ENCODE measurements at regions not wholly inside any gene's neighbourhood (a gene's known extent, or its start where the extent isn't known, plus 50 kb on each side); places are given as distances from the start of the nearest gene placed in this dataset.

DNA sequence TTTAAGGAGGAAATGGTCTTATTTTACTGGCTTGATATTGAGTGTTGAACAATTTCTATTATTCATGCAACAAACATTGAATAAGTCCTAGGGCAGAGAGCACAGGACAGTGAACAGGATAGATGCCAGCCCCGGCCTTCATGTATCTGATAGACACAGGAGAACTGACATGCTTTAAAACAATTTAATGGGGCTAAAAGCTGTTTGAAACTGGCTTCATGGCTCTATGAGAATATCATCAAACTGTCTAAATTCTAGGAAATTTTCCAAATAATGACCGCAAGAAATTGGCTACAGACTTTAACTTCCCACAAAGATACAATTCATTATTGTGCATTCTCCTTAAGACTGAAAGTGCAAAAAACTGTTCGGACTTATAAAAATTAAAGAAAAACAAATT, 69.0 kb downstream of the ID4 start:
- no peak for TF ChIP-seq ZFX (IDR thresholded peaks at IDR 0.05)
- TF ChIP-seq, protein P1, sequence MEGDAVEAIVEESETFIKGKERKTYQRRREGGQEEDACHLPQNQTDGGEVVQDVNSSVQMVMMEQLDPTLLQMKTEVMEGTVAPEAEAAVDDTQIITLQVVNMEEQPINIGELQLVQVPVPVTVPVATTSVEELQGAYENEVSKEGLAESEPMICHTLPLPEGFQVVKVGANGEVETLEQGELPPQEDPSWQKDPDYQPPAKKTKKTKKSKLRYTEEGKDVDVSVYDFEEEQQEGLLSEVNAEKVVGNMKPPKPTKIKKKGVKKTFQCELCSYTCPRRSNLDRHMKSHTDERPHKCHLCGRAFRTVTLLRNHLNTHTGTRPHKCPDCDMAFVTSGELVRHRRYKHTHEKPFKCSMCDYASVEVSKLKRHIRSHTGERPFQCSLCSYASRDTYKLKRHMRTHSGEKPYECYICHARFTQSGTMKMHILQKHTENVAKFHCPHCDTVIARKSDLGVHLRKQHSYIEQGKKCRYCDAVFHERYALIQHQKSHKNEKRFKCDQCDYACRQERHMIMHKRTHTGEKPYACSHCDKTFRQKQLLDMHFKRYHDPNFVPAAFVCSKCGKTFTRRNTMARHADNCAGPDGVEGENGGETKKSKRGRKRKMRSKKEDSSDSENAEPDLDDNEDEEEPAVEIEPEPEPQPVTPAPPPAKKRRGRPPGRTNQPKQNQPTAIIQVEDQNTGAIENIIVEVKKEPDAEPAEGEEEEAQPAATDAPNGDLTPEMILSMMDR (conservative IDR thresholded peaks at IDR 0.05): no peak
- no peak overlapping the region for H3K27ac ChIP-seq

DNA sequence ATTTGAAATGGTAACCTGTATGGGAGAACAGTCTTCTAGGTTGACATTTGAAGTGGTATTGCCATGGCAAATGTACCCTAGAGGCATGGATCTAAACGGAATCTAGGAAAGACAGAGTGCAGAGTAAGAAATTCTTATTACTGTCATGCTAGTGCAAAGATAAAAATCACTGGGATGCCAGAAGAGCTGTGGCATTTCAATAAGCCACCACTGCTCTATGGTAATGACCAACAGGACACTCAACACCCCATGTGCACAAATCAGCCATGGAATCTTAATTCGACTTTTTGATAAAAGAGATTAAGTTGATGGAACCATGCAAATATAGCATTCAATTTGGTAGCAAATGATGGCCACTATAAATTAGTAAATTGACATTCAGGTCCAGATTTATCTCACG, 74.1 kb downstream of the ID4 start:
- no peak overlapping the region for H3K27ac ChIP-seq
- no peak for TF ChIP-seq ZFX (IDR thresholded peaks at IDR 0.05)
- TF ChIP-seq, protein P1 (conservative IDR thresholded peaks at IDR 0.05): no peak

DNA sequence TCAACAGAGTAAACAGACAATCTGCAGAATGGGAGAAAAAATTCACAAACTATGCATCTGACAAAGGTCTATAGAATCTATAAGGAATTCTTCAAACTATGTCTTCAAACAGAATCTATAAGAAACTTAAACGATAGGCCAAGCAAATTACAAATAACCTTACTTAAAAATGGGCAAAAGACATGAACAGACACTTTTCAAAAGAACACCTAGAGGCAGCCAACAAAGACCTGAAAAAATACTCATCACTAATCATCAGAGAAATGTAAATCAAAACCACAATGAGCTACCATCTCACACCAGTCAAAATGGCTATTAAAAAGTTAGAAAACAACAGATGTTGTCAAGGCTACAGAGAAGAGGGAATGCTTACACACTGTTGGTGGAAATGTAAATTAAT, 81.3 kb downstream of the ID4 start:
- TF ChIP-seq ZFX (IDR thresholded peaks at IDR 0.05): no peak
- TF ChIP-seq, protein P1 (conservative IDR thresholded peaks at IDR 0.05): no peak
- H3K27ac ChIP-seq: no peak overlapping the region

DNA sequence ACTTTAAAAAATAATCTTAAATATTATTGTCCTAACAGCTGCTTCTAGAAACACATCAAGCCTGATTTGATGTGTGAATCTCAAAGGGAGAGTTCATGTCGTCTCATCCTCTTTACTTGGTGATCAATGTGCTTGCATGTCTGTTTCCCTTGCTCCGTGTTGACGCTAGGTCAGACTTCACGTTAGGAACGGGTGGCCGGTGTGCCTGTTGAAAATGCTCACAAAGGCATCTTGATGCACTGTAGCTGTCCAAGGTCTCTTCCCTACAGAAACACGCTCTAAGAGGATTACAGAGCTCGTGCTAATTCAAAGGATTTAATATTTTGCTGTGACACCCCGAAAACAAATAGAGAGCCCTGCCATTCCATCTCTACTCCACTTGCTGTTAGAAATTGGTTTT, 84.6 kb downstream of the ID4 start:
- no peak overlapping the region for H3K27ac ChIP-seq
- TF ChIP-seq, protein P1 (conservative IDR thresholded peaks at IDR 0.05): no peak
- no peak for TF ChIP-seq ZFX (IDR thresholded peaks at IDR 0.05)

DNA sequence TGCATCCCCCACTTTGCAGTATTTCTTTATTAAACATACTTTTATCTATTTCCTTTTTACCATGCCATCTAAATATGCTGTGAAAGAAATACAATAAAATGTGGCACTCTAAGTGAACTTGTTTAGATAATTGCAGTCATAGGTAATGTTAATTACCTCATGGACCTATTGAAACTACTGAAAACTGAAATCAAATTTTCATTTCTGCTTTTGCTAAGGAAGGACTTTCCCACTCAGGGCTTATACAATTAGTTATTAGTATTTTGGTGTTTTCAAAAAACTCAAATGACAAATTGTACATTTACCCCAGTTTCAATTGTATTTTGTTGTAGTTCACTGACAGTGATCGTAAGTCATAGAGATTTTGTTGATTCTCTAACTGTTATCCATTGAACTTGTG, 88.4 kb downstream of the ID4 start:
- TF ChIP-seq ZFX (IDR thresholded peaks at IDR 0.05): no peak
- TF ChIP-seq, protein P1 (conservative IDR thresholded peaks at IDR 0.05): no peak
- no peak overlapping the region for H3K27ac ChIP-seq

DNA sequence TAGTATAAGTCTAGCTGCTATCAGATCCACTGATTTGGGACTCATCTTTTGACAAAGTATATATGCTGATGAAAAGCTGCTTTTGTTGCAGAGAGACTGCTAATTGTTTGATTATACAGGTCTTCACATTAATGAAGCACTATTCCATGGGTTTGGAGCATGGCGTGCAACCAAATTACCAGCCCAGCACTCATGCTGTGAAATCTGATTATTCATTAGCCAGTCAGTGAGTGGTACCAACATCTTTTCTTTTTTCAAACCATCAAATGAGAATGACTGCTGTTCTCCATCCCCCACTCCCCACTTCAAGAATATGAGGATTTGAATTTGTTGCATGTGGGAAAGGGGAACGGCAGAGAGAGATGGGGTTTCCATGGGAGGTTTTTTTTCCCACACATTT, 91.3 kb downstream of the ID4 start:
- TF ChIP-seq ZFX (IDR thresholded peaks at IDR 0.05): no peak
- TF ChIP-seq, protein P1 (conservative IDR thresholded peaks at IDR 0.05): no peak
- no peak overlapping the region for H3K27ac ChIP-seq

DNA sequence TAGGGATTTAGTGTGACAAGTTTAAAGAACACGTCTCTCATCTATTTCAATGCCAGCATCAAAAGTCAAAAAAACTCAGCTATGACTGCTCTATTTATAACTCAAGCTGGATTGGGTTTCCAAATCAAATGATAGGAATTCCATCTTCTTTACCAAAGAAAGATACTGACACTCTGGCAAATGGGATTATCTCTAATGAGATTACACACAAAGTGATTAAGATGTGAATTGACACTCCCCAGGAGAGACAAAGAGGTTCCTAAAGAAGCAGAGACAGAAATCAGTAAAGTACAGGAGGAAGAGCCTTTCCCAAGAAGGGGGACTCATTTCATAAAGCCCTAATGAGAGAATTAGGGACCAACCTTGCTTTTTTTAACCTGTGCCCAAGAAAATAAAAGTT, 92.1 kb downstream of the ID4 start:
- no peak overlapping the region for H3K27ac ChIP-seq
- TF ChIP-seq, protein P1 (conservative IDR thresholded peaks at IDR 0.05): no peak
- no peak for TF ChIP-seq ZFX (IDR thresholded peaks at IDR 0.05)

Measured in C4-2B (cell line).